ENCODE measurements at regions not wholly inside any gene's neighbourhood (a gene's known extent, or its start where the extent isn't known, plus 50 kb on each side); places are given as distances from the start of the nearest gene placed in this dataset.

- TF ChIP-seq POLR2A (IDR thresholded peaks at IDR 0.05): no peak
- TF ChIP-seq, protein P1, sequence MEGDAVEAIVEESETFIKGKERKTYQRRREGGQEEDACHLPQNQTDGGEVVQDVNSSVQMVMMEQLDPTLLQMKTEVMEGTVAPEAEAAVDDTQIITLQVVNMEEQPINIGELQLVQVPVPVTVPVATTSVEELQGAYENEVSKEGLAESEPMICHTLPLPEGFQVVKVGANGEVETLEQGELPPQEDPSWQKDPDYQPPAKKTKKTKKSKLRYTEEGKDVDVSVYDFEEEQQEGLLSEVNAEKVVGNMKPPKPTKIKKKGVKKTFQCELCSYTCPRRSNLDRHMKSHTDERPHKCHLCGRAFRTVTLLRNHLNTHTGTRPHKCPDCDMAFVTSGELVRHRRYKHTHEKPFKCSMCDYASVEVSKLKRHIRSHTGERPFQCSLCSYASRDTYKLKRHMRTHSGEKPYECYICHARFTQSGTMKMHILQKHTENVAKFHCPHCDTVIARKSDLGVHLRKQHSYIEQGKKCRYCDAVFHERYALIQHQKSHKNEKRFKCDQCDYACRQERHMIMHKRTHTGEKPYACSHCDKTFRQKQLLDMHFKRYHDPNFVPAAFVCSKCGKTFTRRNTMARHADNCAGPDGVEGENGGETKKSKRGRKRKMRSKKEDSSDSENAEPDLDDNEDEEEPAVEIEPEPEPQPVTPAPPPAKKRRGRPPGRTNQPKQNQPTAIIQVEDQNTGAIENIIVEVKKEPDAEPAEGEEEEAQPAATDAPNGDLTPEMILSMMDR (IDR thresholded peaks at IDR 0.05): no peak
These were observed 1109.5 kb downstream of the NSUN3 start for GRCh38 chr3:95172164-95172943.
